PC-9 (cell line): ENCODE measurements at regions not wholly inside any gene's neighbourhood (a gene's known extent, or its start where the extent isn't known, plus 50 kb on each side); places are given as distances from the start of the nearest gene placed in this dataset.

Source experiments
- BruUV-seq: library from RNA; stranded (reverse); fragments of 400-500 nt; replicated peaks from 2 replicates; lab custom pipeline; 2021; lab: Mats Ljungman, UMichigan
- CTCF ChIA-PET: fragments of 300-600 bp; sonication (Branson Sonifier 250); formaldehyde crosslinking; loops from one replicate; lab custom pipeline; 2022; ENCODE audit warnings: antibody characterized with exemption; lab: Charles Lee
- POLR2A ChIA-PET: fragments of 300-600 bp; sonication (Branson Sonifier 250); formaldehyde crosslinking; loops from one replicate; lab custom pipeline; 2022; ENCODE audit warnings: antibody characterized with exemption; ENCODE audit not compliant: unreplicated experiment; lab: Charles Lee
- DNase-seq, 2 experiments: peaks; one replicate each; pipeline versions ENCODE4 v3.0.0 to v3.0.0-alpha.2; 2015 to 2022; ENCODE audit warnings: mixed read lengths in 1 of 2
- H2AFZ ChIP-seq: fragments of 200-600 bp; sonication (generic); 2 replicates; pipeline ENCODE4 v1.8.1; 2017; ENCODE audit warnings: antibody characterized with exemption
- H3F3A ChIP-seq: fragments of 200-600 bp; sonication (generic); 2 replicates; pipeline ENCODE4 v1.8.1; 2017; ENCODE audit warnings: antibody characterized with exemption, mild to moderate bottlenecking, low read depth; ENCODE audit not compliant: insufficient read depth
- H3K27ac ChIP-seq: fragments of 200-600 bp; sonication (generic); 2 replicates; pipeline ENCODE4 v1.6.1; 2016; ENCODE audit warnings: mixed run types
- H3K27me3 ChIP-seq: fragments of 200-600 bp; sonication (generic); 2 replicates; pipeline ENCODE4 v1.6.1; 2016; ENCODE audit warnings: low read depth, mixed run types; ENCODE audit not compliant: insufficient read depth
- H3K36me3 ChIP-seq: fragments of 200-600 bp; sonication (generic); 2 replicates; pipeline ENCODE4 v1.6.1; 2016; ENCODE audit warnings: low read depth, mixed run types
- H3K4me1 ChIP-seq: fragments of 200-600 bp; sonication (generic); replicated peaks from 2 replicates; pipeline ENCODE4 v1.6.1; 2016; ENCODE audit warnings: mixed run types; ENCODE audit not compliant: insufficient read depth
- H3K4me2 ChIP-seq: fragments of 200-600 bp; sonication (generic); 2 replicates; pipeline ENCODE4 v1.6.1; 2017; ENCODE audit warnings: mixed run types
- H3K4me3 ChIP-seq: fragments of 200-600 bp; sonication (generic); 2 replicates; pipeline ENCODE4 v1.6.1; 2016; ENCODE audit warnings: mixed run types
- H3K79me2 ChIP-seq: fragments of 200-600 bp; sonication (generic); 2 replicates; pipeline ENCODE4 v1.6.1; 2017; ENCODE audit warnings: low read depth, mixed run types
- H3K9me2 ChIP-seq: fragments of 200-600 bp; sonication (generic); 2 replicates; pipeline ENCODE4 v1.8.1; 2017; ENCODE audit warnings: mild to moderate bottlenecking; ENCODE audit not compliant: insufficient read depth
- H3K9me3 ChIP-seq: fragments of 200-600 bp; sonication (generic); 2 replicates; pipeline ENCODE4 v1.8.1; 2016; ENCODE audit warnings: low read depth; ENCODE audit not compliant: insufficient read depth
- H4K20me1 ChIP-seq: fragments of 200-600 bp; sonication (generic); 2 replicates; pipeline ENCODE4 v1.8.1; 2017; ENCODE audit not compliant: insufficient read depth
- EZH2 ChIP-seq: fragments of 200-600 bp; sonication (generic); IDR thresholded peaks from 2 replicates; pipeline ENCODE4 v1.8.0; 2017; ENCODE audit warnings: antibody characterized with exemption, low read depth
- intact Hi-C: fragments of 100-400 bp; cut with micrococcal nuclease; formaldehyde crosslinking; loops from one replicate; pipeline ENCODE4 v1.10.0; 2022; ENCODE audit not compliant: unreplicated experiment
- TF ChIP-seq, protein P1 (sequence below): fragments of 200-600 bp; sonication (generic); conservative IDR thresholded peaks from 2 replicates; pipeline ENCODE4 v1.6.1; 2017; ENCODE audit warnings: mixed run types, antibody characterized with exemption, mild to moderate bottlenecking, moderate library complexity

DNA sequence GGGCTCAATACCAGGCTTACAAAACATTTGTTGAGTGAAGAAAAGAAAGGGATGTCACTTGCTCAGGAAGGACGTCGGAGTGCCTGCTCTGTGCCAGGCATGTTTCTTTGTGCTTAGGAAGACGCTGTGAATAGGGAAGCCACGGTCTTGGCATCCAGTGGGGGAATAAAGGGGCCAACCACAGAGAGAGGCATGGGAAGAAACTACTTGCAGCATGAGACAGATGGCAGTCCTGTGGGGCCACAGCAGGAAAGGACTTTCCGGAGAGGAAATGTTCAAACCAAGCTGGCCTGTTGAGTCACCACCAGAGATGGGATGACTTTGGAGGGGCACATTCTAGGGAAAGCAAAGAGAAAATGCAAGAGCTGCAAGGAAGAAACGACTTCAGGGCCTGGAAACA, 173.2 kb downstream of the CDH26 start:
- intact Hi-C loops: no loop called here
- Histone ChIP-seq H3K4me1 (0 out of 2 replicates have a peak, but pooled peaks cover 3% of the 10 kb centered on the region), H3K4me3 (no peak overlapping the region), H3K9me3 (no peaks in the 10 kb centered on the region), H3K4me2 (no peak overlapping the region), H3K9me2 (no peaks in the 10 kb centered on the region), H4K20me1 (no peaks in the 10 kb centered on the region), H2AFZ (no peak overlapping the region), H3F3A (no peaks in the 10 kb centered on the region), H3K27me3 (peaks cover 31% of the 10 kb centered on the region), H3K36me3 (no peaks in the 10 kb centered on the region), H3K27ac (no peak overlapping the region), H3K79me2 (no peaks in the 10 kb centered on the region)
- ChIA-PET CTCF (no interaction called here), POLR2A (no interaction called here)
- TF ChIP-seq, protein P1, sequence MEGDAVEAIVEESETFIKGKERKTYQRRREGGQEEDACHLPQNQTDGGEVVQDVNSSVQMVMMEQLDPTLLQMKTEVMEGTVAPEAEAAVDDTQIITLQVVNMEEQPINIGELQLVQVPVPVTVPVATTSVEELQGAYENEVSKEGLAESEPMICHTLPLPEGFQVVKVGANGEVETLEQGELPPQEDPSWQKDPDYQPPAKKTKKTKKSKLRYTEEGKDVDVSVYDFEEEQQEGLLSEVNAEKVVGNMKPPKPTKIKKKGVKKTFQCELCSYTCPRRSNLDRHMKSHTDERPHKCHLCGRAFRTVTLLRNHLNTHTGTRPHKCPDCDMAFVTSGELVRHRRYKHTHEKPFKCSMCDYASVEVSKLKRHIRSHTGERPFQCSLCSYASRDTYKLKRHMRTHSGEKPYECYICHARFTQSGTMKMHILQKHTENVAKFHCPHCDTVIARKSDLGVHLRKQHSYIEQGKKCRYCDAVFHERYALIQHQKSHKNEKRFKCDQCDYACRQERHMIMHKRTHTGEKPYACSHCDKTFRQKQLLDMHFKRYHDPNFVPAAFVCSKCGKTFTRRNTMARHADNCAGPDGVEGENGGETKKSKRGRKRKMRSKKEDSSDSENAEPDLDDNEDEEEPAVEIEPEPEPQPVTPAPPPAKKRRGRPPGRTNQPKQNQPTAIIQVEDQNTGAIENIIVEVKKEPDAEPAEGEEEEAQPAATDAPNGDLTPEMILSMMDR: no peak
- TF ChIP-seq EZH2: no peak
- no peak for DNase-seq
- BruUV-seq: no TSS peak

DNA sequence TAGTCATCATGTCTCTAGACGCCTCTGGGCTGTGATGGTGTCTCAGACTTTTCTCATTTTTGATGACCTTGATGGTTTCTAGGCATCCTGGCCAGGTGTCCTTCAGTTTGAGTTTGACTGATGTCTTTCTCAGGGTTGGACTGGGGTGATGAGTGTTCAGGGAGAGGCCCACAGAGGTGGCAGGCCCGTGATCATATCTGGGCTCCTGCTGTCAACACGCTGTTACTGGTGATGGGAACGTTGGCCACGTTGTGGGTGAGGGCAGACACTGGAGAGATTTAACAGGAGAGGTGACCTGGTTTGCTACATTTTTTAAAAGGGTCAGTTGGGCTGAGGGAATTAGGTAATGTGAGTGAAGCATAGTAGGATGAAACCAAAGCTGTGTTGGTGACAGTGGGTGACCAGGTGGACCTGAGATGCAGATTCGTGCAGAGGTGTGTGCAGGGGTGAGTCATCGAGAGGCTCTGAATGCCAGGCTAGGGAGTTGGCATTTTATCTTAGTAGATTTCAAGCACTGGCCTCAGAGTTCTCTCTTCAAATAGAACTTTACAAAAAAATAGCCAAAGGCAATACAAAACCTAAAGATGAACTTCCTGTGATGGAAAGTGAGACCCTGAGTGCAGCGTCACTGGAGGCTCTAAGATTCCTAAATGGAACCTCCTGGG, 174.1 kb downstream of the CDH26 start:
- Histone ChIP-seq H3F3A (no peaks in the 10 kb centered on the region), H3K4me3 (no peak overlapping the region), H3K36me3 (no peaks in the 10 kb centered on the region), H4K20me1 (no peaks in the 10 kb centered on the region), H2AFZ (no peak overlapping the region), H3K4me1 (0 out of 2 replicates have a peak, but pooled peaks cover 3% of the 10 kb centered on the region), H3K9me3 (no peaks in the 10 kb centered on the region), H3K9me2 (no peaks in the 10 kb centered on the region), H3K79me2 (no peaks in the 10 kb centered on the region), H3K27ac (no peak overlapping the region), H3K27me3 (peaks cover 22% of the 10 kb centered on the region), H3K4me2 (0 out of 2 replicates have a peak overlapping the region, but pooled peaks have one; percentile 1)
- ChIA-PET CTCF (no interaction called here), POLR2A (no interaction called here)
- TF ChIP-seq, protein P1: no peak
- TF ChIP-seq EZH2: no peak
- intact Hi-C loops: no loop called here
- no TSS peak for BruUV-seq
- peak in 1 of 2 experiments; percentile 71 for DNase-seq

DNA sequence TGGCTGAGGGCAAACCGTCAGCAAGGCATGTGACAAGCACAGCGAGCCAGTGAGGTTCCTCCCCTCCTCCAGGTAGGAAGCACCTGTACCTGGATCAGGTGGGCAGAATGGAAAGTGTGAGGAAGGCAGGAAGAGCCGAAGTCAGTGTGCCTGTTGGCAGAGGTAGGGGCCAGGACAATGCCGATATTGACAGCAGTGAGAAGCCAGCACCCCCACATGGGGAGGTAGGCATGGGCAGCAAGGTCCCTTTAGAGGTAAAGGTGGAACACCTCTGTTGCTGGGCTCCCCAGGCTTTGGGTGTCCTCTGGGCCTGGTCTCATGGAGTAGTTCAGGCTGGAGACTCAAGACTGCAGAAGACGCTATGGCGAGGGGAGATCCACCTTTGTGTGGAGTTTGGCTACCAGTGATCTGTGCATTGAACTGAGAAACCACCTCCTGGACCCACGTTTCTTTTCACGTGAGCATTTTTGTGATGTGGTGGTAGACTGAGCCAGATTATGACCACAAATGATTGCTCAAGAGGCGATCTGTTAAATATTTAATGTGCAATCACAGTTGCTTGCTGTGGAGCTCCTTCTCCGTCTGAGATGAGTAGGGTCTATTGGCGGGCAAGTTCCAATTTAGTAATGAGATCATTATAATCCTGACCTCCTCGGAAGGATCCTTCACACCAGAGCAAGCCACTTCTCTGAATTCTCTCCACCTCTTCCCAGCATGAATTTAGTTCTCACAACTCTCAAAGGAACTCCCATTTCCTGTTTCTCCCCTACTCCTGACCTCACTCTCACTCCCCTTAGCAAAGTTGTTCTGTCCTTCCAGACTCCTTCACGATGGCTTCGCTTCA, 174.8 kb downstream of the CDH26 start:
- no peak for DNase-seq
- no peak overlapping the region for H3K4me3 ChIP-seq
- no peaks in the 10 kb centered on the region for H3F3A ChIP-seq
- H3K9me2 ChIP-seq: no peaks in the 10 kb centered on the region
- no peaks in the 10 kb centered on the region for H3K9me3 ChIP-seq
- ChIA-PET POLR2A (no interaction called here), CTCF (no interaction called here)
- H3K79me2 ChIP-seq: no peaks in the 10 kb centered on the region
- BruUV-seq: no TSS peak
- no peaks in the 10 kb centered on the region for H3K36me3 ChIP-seq
- no peak overlapping the region for H2AFZ ChIP-seq
- peaks cover 14% of the 10 kb centered on the region for H3K27me3 ChIP-seq
- no peak for TF ChIP-seq EZH2
- TF ChIP-seq, protein P1: no peak
- intact Hi-C loops: no loop called here
- H3K4me2 ChIP-seq: 0 out of 2 replicates have a peak overlapping the region, but pooled peaks have one; percentile 1
- no peak overlapping the region for H3K27ac ChIP-seq
- 0 out of 2 replicates have a peak, but pooled peaks cover 3% of the 10 kb centered on the region for H3K4me1 ChIP-seq
- no peaks in the 10 kb centered on the region for H4K20me1 ChIP-seq
